IPS DF 4.7 (cell line): ENCODE measurements at regions not wholly inside any gene's neighbourhood (a gene's known extent, or its start where the extent isn't known, plus 50 kb on each side); places are given as distances from the start of the nearest gene placed in this dataset.
"Not testable (repeated sequence)": the region's sequence is repeated elsewhere in the genome, so short reads cannot be mapped to it uniquely, and the experiment has no call there.

ENCODE experiments used
- DNase-seq: peaks from one replicate; pipeline ENCODE4 v3.0.0-alpha.2; 2013; ENCODE audit warnings: low spot score; ENCODE audit errors: extremely low read depth

DNA sequence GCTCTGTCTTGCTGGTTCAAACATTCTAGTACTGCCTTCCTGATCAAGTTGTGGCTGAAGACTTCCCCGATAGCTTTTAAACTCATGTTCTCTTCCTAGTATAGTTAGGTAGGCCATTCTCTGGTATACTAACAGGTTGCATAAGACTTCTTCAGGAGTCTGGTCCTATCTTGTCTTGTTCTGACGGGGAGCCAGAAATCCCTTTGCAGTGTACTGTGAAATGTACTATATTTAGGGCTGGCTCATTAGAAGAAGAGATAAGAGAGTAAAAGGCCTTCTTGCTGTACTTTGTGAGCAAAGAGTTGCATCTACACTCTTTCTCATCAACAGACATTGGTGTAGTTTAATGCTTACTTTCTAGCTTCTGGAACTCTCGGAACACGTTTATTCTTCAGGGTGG, 331.9 kb downstream of the NUP35 start:
- DNase-seq, result no peak

DNA sequence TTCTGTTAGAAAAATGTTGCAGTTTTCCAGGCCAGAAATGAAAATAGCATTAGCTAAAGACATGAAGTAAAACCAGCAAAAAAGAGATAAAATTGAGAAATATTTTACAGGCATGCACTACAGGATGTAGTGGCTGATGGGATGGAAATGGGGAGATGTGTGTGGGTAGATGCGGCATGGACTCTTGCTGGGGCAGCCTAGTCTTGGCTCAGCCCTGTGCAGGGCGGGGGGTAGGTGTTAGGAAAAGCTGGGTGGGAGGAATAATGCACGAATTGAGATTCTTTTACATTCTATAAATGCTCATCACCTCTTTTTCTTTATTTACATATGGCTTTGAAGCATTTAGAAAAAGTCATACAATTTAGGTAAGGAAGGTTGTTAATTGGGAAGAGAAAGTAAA, 334.2 kb downstream of the NUP35 start:
- DNase-seq, result no peak

DNA sequence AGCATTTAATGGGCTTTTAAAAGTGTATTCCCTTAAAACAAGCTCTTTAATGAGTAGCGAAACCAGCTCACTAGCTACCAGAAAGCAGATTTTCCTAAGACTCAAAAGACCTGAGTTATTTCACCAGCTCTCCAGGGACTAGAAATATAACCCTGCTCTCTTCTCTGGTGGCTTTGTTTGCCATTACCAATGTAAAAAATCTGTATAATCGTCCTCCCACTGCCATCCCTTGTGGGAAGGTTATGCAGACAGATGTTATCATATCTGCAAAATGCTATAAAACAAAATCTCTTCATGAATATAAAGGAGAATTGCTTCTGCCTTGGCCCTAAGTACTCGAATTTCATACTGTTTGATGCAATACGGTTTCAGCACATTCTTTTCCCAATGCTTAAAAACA, 335.2 kb downstream of the NUP35 start:
- DNase-seq, result no peak

DNA sequence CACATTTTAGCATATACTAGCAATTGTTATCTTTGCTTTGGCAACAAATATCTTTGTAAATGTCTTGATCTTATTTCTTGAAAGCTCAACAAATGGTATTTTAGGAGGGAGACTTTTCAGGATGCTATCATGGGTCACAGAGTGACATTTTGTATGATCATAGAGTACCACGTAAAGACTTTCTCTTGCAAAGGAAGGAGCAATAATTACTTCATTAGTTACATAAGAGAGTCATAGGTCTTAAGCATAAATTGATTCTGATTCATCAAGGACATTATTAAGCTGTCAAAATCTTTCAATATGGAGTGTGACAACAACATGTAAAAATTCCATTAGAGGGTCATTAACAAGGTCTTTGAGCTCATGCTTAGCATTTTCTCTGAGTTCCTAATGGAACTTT, 339.6 kb downstream of the NUP35 start:
- DNase-seq, result no peak

DNA sequence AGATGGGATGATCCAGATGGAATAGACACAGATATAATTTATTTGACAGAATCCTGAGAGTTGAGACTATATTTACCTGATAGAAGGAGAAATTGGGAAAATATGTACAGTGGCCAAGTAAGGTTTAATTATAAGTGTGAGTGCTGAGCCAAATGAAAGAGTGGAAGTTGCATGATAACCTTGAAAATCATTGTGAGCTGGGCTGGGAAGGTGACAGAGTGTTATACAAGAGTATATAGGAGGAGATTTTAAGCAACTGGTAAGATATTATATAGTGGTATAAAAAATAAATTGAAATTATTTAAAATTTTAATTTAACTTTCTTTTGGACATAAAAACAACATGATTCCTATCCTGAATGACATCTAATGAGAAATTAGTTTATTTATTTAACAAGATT, 340.8 kb downstream of the NUP35 start:
- DNase-seq, result no peak

DNA sequence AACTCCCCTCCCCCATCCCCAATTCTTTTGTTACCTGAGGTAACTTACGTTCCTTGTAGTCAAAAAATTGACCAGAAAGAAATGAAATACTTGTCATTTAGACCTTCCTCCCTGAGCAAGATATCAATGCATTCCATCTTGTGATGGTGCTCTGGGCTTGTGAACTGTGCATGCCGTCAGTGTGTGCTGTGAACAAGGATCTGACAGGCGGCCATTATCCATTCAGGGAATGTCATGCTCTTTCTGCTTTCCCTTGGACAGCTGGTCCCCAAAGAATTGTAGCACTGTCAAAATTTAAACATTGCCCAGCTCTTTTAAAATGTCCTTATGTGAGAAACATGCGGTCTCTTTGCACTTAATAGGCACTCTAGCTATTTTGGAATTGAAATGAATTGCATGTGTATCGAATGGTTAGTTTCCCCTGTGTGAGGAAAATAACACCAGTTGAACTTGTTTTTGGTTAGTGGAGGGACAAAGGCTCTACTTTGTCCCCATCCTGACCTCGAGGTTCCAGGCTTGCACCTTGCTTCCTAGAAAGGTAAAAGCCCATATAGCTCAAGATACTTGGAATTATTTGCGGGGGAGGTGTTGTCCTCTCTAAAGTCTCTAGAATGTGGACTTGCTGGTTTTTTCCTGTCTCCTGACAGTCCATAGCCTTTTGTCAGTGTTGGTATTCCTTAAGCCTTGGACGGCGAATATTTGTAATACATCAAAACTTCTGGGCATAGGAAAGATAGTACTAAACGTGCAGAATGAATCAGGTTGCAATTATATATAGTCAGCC, 350.9 kb downstream of the NUP35 start:
- DNase-seq, result no peak

DNA sequence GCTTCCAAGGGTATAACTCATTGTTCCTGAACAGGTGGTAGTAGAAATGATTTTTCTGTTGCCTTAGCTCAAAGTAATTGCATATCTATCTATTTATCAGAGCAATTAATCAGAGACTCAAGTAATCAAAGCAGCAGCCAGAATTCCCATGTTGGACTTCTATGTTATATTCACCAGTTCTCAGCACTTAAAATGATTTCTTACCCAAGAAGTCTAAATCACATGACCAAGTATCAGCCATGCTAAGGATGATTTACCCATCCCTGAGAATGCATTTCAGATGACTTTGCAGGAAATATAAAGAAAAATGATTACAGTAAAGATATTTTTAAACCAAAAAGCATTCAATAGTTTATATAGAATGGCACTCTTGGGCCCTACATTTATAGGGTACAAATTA, 352.2 kb downstream of the NUP35 start:
- DNase-seq, result no peak

DNA sequence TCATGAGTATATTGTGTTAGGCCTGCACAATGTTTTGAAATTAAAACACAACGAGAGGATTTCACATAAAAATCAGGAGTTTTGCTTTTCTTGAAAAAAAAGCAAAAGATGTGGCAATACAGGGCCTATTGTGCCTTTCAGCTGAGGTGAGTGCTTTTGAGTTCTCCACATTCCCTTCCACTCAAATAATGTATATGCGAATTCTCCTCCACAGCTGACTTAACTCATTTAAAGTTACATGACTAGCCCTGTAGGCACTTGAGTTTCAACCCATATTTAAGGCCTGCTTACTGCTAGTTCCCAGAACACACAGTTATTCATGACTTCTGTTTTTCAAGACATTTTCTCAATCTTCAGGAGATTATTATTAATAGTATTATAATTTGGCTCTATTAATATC, 353.1 kb downstream of the NUP35 start:
- no peak for DNase-seq

DNA sequence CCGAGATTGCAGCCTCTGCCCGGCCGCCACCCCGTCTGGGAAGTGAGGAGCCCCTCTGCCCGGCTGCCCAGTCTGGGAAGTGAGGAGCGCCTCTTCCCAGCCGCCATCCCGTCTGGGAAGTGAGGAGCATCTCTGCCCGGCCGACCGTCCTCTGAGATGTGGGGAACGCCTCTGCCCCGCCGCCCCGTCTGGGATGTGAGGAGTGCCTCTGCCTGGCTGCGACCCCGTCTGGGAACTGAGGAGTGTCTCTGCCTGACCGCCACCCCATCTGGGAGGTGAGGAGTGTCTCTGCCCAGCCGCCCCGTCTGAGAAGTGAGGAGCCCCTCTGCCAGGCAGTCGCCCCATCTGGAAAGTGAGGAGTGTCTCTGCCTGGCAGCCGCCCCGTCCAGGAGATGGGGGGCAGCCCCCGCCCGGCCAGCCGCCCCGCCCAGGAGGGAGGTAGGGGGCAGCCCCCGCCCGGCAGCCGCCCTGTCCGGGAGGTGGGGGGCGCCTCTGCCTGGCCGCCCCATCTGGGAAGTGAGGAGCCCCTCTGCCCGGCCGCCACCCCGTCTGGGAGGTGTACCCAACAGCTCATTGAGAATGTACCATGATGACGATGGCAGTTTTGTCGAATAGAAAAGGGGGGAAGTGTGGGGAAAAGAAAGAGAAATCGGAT, 354.8 kb downstream of the NUP35 start:
- not testable (repeated sequence) for DNase-seq

DNA sequence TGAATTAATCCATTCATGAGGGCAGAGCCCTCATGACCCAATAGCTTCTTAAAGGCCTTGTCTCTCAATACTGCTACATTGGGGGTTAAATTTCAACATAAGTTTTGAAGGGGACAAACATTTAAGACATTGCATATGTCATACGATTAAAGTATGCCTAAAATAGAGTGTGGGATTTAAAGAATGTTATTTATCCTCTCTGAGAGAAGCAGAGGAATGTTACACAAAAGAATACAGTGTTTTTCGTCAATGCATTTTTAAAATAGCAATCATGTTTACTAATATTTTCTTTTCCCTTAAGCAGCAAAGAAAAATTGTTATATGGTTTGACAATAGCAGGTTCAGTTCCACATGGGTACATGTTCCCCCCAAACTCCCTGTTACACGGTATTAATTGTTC, 363.1 kb downstream of the NUP35 start:
- no peak for DNase-seq

DNA sequence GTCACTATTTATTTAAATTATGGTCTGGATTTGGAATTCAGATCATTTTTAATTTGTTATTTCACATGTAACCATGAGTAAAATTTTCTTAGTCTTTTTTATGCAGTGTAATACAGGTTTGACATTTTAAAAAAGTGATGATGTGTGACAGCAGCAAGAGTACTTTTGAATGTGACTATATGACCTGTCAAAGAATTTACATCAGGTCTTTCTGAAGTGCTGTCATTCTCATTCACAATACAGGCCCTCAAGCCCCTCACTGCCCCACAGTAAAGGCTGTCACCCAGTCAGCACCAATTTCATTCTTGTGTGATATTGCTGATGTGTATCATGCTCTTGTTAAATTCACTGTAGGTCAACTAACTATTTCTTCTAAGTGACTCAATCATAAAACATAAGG, 364.2 kb downstream of the NUP35 start:
- no peak for DNase-seq

DNA sequence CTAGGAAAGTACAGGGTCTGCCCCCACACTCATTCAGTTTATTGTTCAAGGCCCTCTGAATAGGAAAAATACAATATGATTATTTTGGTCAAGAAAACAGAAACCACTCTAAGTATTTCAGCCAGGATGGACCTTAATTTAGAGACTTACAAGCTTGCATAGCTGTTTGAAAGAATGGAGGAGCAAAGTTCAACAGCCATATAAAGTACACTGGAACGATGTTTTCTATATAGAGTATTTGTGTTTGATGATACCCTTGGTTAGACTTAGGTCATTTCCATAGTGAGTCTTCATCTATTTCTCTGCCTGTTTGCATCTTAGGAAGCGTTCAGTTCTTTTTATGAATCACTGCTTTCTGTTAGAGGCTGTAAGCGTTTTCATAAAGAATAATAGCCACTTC, 366.2 kb downstream of the NUP35 start:
- DNase-seq, result no peak

DNA sequence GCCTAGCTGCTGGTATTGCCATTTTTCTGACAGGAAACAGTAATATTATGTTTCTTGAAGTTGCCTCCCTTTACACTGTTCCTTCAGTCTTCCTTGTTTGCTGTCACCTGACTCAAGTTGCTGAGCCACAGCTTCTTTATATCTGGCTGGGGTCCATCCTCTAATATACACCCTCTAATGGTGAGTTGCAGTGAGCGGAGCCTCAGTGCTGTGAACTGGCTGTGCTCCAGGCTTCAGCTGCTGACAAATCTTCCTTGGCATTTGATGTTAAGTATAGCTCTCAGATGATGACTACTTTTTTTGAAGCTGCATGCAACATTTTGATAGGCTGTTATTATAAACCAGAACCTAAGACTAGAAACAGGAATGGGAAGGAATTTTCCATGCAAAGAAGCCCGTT, 366.7 kb downstream of the NUP35 start:
- DNase-seq, result no peak

DNA sequence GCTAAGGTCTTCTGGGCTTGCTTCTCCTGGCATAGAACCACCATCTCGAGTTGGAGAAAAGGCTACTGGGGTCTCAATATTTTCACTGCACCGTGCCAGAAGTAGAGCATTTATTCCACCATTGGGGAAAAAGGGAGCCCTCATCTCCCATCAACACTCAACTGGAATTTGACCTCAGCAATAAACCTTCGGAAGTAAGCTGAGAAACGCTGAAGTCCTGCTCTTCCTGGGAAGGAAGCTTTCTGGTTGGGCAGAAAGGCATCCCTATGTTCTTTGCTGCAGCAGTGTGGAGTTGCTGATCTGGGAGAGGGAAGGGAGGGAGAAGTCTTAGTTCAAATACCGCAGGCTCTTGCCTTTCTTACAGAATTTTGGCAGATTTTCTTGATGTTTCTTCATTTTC, 368.8 kb downstream of the NUP35 start:
- no peak for DNase-seq

DNA sequence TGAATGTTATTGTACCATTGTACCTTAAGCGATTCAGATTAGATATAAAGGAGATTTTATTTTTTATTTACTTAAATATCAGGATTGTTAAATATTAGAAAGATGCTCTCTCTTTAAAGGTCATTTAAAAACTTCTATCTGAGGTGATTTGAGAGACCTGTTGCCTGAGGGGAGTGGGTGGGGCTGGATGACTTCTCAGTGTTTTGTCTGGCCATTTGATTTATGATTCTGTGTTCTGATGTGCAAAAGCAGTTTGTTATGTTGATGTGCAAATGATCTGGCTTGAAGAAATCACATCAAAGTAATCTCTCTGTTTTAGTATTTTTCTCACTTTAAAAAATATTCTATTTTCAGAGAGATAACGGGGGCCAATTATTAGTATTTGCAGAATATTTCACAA, 370.8 kb downstream of the NUP35 start:
- no peak for DNase-seq

DNA sequence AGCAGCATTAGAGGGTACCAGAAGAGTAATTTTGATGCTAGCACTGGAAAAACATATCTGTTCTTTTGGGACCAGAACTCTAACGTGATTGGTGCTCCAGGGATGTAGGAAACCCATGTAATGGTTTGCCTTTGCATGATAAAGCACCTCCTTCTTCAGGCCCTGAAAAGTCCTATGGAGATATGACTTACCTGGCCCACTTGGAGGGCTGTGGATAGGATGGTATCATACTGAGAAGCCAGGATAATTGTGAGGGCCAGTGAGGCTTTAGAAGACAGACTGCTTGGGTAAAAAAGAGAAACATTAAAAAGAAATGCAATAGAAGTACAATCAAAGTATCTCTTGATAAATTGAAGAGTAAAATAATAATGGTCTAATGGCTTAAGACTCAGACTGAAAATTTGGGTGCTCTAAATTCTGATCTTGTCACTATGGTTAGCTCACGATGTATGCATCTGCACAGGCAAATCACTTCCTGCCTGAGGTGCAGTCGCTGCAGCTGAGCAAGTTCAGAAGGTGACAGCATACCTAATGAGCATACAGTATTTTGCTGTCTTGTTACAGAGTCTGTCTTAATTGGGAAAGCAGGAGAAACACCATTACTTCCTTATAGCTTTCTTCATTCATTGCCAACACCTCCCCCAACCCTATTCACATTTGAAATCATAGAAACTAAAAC, 371.5 kb downstream of the NUP35 start:
- DNase-seq, result no peak

DNA sequence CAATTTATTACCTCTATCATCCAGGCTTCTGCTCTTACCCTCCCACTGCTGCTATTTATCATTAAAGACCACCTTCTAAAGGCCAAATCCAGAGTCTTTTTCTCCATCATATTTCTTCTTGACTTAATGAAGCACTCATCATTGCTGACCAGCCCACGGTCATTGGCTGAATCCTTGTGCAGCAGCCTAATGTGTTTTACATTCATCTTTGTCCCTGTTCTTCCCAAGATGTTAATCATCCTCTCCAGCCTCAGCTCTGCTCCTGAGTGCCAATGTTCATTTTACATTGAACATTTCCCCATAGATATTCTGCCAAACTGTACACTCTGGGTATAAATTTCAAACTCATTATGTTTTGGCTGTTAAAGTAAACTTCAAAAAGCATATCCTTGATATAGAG, 373.6 kb downstream of the NUP35 start:
- no peak for DNase-seq

DNA sequence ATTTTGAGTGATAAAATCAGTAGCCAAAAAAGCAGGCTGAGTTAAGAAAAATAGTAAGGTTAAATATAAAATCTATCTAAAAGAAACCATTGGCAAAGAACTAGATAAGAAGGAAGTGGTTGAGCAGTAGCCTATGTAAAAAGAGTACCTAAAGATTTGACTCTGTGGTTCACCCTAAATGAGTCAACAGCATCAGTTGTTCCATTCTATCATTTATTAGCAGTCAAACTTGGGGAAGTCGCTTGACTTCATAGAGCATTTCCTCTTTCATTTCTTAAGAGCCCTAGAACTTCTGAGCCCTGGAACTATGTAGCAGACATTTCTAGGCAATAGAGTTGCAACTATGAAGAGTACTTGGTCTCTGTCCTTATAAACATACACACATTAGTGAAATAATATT, 381.7 kb downstream of the NUP35 start:
- no peak for DNase-seq

DNA sequence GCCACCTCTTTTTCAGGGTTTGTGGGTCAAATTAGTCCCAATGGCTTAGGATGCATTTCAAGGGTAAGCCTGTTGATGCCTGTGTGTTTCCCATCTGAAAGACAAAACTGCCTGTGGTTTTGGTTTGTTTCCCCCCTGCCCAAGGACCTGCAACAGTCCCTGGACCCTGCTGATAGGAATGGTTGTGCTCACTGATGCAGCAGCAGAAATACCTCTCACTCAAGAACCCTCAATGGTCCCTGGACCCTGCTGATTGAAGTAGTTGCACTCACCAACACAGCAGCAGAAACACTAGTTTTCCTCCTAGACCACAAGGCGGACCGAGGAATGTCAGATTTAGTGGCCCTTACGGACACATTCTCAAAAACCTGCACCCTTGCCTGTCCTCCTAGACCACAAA, 386.9 kb downstream of the NUP35 start:
- DNase-seq, result no peak

DNA sequence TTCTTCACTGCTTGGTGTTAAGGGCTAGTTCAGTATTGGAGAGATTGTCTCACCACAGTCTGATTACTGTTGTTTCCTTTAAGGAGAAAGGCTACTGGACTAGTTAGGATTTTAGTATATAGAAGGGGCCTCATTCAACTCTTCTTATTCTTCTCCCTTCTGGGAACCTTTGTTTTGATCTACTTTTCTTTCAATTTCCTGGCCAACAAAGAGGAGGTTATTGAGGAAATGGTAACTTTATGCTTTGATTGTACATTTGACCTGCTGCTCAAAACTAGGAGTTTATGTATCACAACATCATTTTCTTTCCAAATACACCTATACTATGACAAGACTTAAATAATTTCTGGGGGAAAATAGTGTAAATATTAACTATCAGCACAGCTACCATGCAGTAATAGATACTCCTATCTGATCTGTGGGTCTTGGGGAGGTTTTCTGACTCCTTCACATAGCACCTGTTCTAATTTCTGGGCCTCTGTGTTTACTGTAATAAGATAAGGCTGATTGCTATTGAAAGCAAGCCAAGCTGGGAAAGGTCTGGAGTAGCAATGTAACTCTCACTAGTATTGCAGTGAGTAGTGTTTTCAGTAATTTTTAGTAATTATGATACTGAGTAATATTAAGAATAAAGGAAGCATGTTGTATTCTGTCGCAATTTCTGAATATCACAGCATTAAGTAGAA, 395.3 kb downstream of the NUP35 start:
- no peak for DNase-seq

DNA sequence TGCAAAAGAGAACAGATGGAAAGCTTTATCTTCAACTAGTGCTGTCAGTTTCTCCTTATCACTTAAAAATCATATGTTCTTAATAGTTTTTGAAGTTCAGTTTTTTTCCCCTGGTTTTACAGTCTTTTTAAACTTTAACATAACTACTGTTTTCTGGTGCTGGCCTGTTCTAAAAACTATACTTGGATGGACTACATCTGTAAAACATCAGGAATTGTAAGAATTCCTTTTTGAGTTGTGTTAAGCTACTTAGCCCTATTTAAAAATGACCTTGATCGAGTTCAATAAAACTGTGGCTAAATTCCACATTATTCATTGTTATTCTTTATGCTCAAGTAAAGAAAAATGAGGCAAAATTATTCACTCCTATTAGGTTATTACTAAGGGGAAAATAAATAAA, 397.7 kb downstream of the NUP35 start:
- DNase-seq, result no peak
